ENCODE measurements at regions not wholly inside any gene's neighbourhood (a gene's known extent, or its start where the extent isn't known, plus 50 kb on each side); places are given as distances from the start of the nearest gene placed in this dataset.
"Not testable (repeated sequence)": the region's sequence is repeated elsewhere in the genome, so short reads cannot be mapped to it uniquely, and the experiment has no call there.

GRCh38 chr3:88000853-88001252 is 58.0 kb downstream of the CGGBP1 start:
- DNase-seq, result no peak

GRCh38 chr3:87997966-87998365 is 60.8 kb downstream of the CGGBP1 start:
- no peak for DNase-seq

GRCh38 chr3:87997298-87997697 is 61.5 kb downstream of the CGGBP1 start:
- DNase-seq, result no peak

GRCh38 chr3:87996882-87997281 is 61.9 kb downstream of the CGGBP1 start:
- no peak for DNase-seq

- no peak for DNase-seq
These were observed 65.2 kb downstream of the CGGBP1 start for GRCh38 chr3:87993566-87993965.

GRCh38 chr3:87987952-87988351 is 70.9 kb downstream of the CGGBP1 start:
- DNase-seq, result no peak

GRCh38 chr3:87982421-87982820 is 76.4 kb downstream of the CGGBP1 start:
- DNase-seq, result peak; percentile 4

- no peak for DNase-seq
These were observed 79.3 kb downstream of the CGGBP1 start for GRCh38 chr3:87979527-87979926.

GRCh38 chr3:87977765-87978164 is 81.0 kb downstream of the CGGBP1 start:
- no peak for DNase-seq

GRCh38 chr3:87975716-87976115 is 83.1 kb downstream of the CGGBP1 start:
- DNase-seq, result no peak

- no peak for DNase-seq
These were observed 84.9 kb downstream of the CGGBP1 start for GRCh38 chr3:87973906-87974305.

- DNase-seq, result no peak
These were observed 89.2 kb downstream of the CGGBP1 start for GRCh38 chr3:87969620-87970019.

GRCh38 chr3:87968668-87969067 is 90.1 kb downstream of the CGGBP1 start:
- DNase-seq, result no peak

GRCh38 chr3:87958289-87958688 is 100.5 kb downstream of the CGGBP1 start:
- no peak for DNase-seq

- no peak for DNase-seq
These were observed 101.2 kb downstream of the CGGBP1 start for GRCh38 chr3:87957575-87957974.

- DNase-seq, result no peak
These were observed 109.0 kb downstream of the CGGBP1 start for GRCh38 chr3:87949879-87950208.

GRCh38 chr3:87949189-87949878 is 109.5 kb downstream of the CGGBP1 start:
- no peak for DNase-seq

- DNase-seq, result not testable (repeated sequence)
These were observed 112.8 kb downstream of the CGGBP1 start for GRCh38 chr3:87946007-87946406.

GRCh38 chr3:87942256-87942655 is 116.5 kb downstream of the CGGBP1 start:
- not testable (repeated sequence) for DNase-seq

GRCh38 chr3:87924485-87924884 is 134.3 kb downstream of the CGGBP1 start:
- DNase-seq, result no peak

GRCh38 chr3:87920549-87920948 is 138.3 kb downstream of the CGGBP1 start:
- DNase-seq, result no peak

GRCh38 chr3:87901141-87901540 is 157.7 kb downstream of the CGGBP1 start:
- no peak for DNase-seq

GRCh38 chr3:87900061-87900460 is 158.7 kb downstream of the CGGBP1 start:
- no peak for DNase-seq

GRCh38 chr3:87898971-87899370 is 159.8 kb downstream of the CGGBP1 start:
- no peak for DNase-seq

- DNase-seq, result no peak
These were observed 162.8 kb downstream of the CGGBP1 start for GRCh38 chr3:87895983-87896382.

- DNase-seq, result no peak
These were observed 185.7 kb downstream of the CGGBP1 start for GRCh38 chr3:87873136-87873535.
